WTC11 (cell line): ENCODE measurements at regions not wholly inside any gene's neighbourhood (a gene's known extent, or its start where the extent isn't known, plus 50 kb on each side); places are given as distances from the start of the nearest gene placed in this dataset.

ENCODE experiments used
- ATAC-seq: fragments of 200-7000 bp; cut with Tn5 transposase; 2 replicates; pipeline ENCODE4 v1.10.0; 2021; ENCODE audit warnings: mild to moderate bottlenecking, moderate library complexity
- CTCF ChIA-PET: fragments of 300-600 bp; sonication (Branson Sonifier 250); formaldehyde crosslinking; loops from one replicate; lab custom pipeline; 2021; ENCODE audit warnings: antibody characterized with exemption; lab: Charles Lee
- POLR2A ChIA-PET: fragments of 350-600 bp; sonication (Branson Sonifier 250); formaldehyde crosslinking; loops from one replicate; lab custom pipeline; 2021; ENCODE audit warnings: antibody characterized with exemption; lab: Charles Lee
- DNase-seq: peaks from one replicate; pipeline ENCODE4 v3.0.0; 2021; ENCODE audit warnings: low spot score
- H3K27ac Mint-ChIP-seq: 2 replicates; pipeline ENCODE4 v1.8.0; 2021; ENCODE audit warnings: mixed read lengths
- H3K27me3 Mint-ChIP-seq: 2 replicates; pipeline ENCODE4 v1.8.0; 2021; ENCODE audit warnings: low read depth, mild to moderate bottlenecking, moderate library complexity, mixed read lengths
- H3K36me3 Mint-ChIP-seq: 2 replicates; pipeline ENCODE4 v1.8.0; 2021; ENCODE audit warnings: mixed read lengths
- H3K4me1 Mint-ChIP-seq: 2 replicates; pipeline ENCODE4 v1.8.0; 2022; ENCODE audit warnings: mixed read lengths
- H3K4me3 Mint-ChIP-seq: 2 replicates; pipeline ENCODE4 v1.8.0; 2021; ENCODE audit warnings: mild to moderate bottlenecking, moderate library complexity, mixed read lengths
- H3K9me3 Mint-ChIP-seq: 2 replicates; pipeline ENCODE4 v1.8.0; 2021; ENCODE audit warnings: mixed read lengths
- ESRRA ChIP-seq: sonication (generic); formaldehyde crosslinking; IDR thresholded peaks from 2 replicates; pipeline ENCODE4 v1.8.1; 2022; ENCODE audit warnings: mild to moderate bottlenecking, missing genetic modification reagents, borderline replicate concordance
- GTF2I ChIP-seq: fragments of 250-450 bp; sonication (Bioruptor Pico); conservative IDR thresholded peaks from 2 replicates; pipeline ENCODE4 v1.4.0; 2021; ENCODE audit warnings: mild to moderate bottlenecking
- HMGA2 ChIP-seq: fragments of 250-450 bp; sonication (Bioruptor Pico); IDR thresholded peaks from 2 replicates; pipeline ENCODE4 v1.4.0; 2021; ENCODE audit warnings: mild to moderate bottlenecking, moderate library complexity
- IRF2 ChIP-seq: sonication (generic); formaldehyde crosslinking; IDR thresholded peaks from 2 replicates; pipeline ENCODE4 v1.8.0; 2022; ENCODE audit warnings: low read depth, missing genetic modification reagents, borderline replicate concordance
- KAT7 ChIP-seq: sonication (generic); formaldehyde crosslinking; IDR thresholded peaks from 2 replicates; pipeline ENCODE4 v1.8.1; 2023; ENCODE audit warnings: missing genetic modification reagents, mild to moderate bottlenecking, borderline replicate concordance
- MAX ChIP-seq: sonication (generic); formaldehyde crosslinking; IDR thresholded peaks from 2 replicates; pipeline ENCODE4 v1.8.0; 2022; ENCODE audit warnings: mild to moderate bottlenecking, missing genetic modification reagents
- MYBL2 ChIP-seq: sonication (generic); formaldehyde crosslinking; IDR thresholded peaks from 2 replicates; pipeline ENCODE4 v1.8.1; 2023; ENCODE audit warnings: mild to moderate bottlenecking, moderate library complexity, missing genetic modification reagents
- NFYB ChIP-seq: sonication (generic); formaldehyde crosslinking; conservative IDR thresholded peaks from 2 replicates; pipeline ENCODE4 v1.8.0; 2022; ENCODE audit warnings: low read depth, missing genetic modification reagents
- NR1H2 ChIP-seq: sonication (generic); formaldehyde crosslinking; IDR thresholded peaks from 2 replicates; pipeline ENCODE4 v1.9.0; 2021; ENCODE audit warnings: mild to moderate bottlenecking, moderate library complexity, missing genetic modification reagents
- PRDM15 ChIP-seq: sonication (generic); formaldehyde crosslinking; IDR thresholded peaks from 2 replicates; pipeline ENCODE4 v1.8.0; 2022; ENCODE audit warnings: missing genetic modification reagents
- PREB ChIP-seq: sonication (generic); formaldehyde crosslinking; IDR thresholded peaks from 2 replicates; pipeline ENCODE4 v1.8.1; 2022; ENCODE audit warnings: mild to moderate bottlenecking, missing genetic modification reagents, moderate library complexity, borderline replicate concordance
- SMAD3 ChIP-seq: sonication (generic); formaldehyde crosslinking; IDR thresholded peaks from 2 replicates; pipeline ENCODE4 v1.8.0; 2022; ENCODE audit warnings: missing genetic modification reagents, mild to moderate bottlenecking, borderline replicate concordance
- SOX15 ChIP-seq: fragments of 250-450 bp; sonication (Bioruptor Pico); IDR thresholded peaks from 2 replicates; pipeline ENCODE4 v1.9.0; 2021; ENCODE audit warnings: mild to moderate bottlenecking
- ZNF121 ChIP-seq: sonication (generic); formaldehyde crosslinking; IDR thresholded peaks from 2 replicates; pipeline ENCODE4 v1.8.0; 2023; ENCODE audit warnings: missing genetic modification reagents
- ZNF138 ChIP-seq: sonication (generic); formaldehyde crosslinking; conservative IDR thresholded peaks from 2 replicates; pipeline ENCODE4 v1.8.1; 2022; ENCODE audit warnings: mild to moderate bottlenecking, moderate library complexity, missing genetic modification reagents
- ZNF396 ChIP-seq: fragments of 250-450 bp; sonication (Bioruptor Pico); IDR thresholded peaks from 2 replicates; pipeline ENCODE4 v1.8.0; 2021; ENCODE audit warnings: mild to moderate bottlenecking, moderate library complexity, borderline replicate concordance
- TF ChIP-seq, protein P1 (sequence below): fragments of 250-450 bp; sonication (Bioruptor Pico); IDR thresholded peaks from 2 replicates; pipeline ENCODE4 v1.9.0; 2021; ENCODE audit warnings: moderate library complexity, mild to moderate bottlenecking, inconsistent platforms, borderline replicate concordance
- TF ChIP-seq, protein P2 (sequence below): sonication (generic); formaldehyde crosslinking; IDR thresholded peaks from 2 replicates; pipeline ENCODE4 v1.8.1; 2023; ENCODE audit warnings: mild to moderate bottlenecking, missing genetic modification reagents
- TF ChIP-seq, protein P3 (sequence below): fragments of 200-600 bp; IDR thresholded peaks from 2 replicates; pipeline ENCODE4 v1.8.0; 2022; ENCODE audit warnings: antibody characterized with exemption

DNA sequence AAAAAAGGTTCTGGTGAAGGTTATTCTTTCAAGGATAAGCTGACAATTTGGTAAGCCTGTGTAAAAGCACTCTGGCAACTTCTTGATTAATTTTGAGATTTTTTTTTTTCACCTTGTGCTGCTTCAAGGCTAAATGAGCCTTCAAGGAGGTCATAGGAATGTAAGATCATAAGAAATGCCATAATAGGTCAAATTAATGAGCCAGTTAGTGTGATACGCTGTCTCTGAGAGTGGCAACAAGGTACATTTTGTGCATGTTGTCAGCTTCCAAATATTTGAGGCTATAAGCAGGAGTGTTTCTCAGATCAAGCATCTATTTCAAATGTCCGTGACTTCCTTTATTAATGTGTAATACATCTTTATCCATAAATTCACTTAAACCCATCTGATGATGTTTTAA, 72.3 kb upstream of the CDH6 start:
- ChIA-PET POLR2A (no interaction called here), CTCF (no interaction called here)
- H3K4me1 Mint-ChIP-seq: no peaks in the 10 kb centered on the region; the same call in 1 of the 2 replicates
- DNase-seq (no peak), ATAC-seq (no peak)
- TF ChIP-seq NR1H2 (CRISPR knock-in tag) (no peak), MYBL2 (CRISPR knock-in tag) (no peak), ZNF121 (CRISPR knock-in tag) (no peak), MAX (CRISPR knock-in tag) (no peak), PRDM15 (CRISPR knock-in tag) (no peak), PREB (CRISPR knock-in tag) (no peak), GTF2I (CRISPR knock-in tag) (no peak), NFYB (CRISPR knock-in tag) (no peak), IRF2 (CRISPR knock-in tag) (no peak), SMAD3 (CRISPR knock-in tag) (no peak), ZNF138 (CRISPR knock-in tag) (no peak), ESRRA (no peak), SOX15 (CRISPR knock-in tag) (no peak), KAT7 (CRISPR knock-in tag) (no peak), HMGA2 (CRISPR knock-in tag) (no peak), ZNF396 (CRISPR knock-in tag) (no peak)
- TF ChIP-seq, protein P1, sequence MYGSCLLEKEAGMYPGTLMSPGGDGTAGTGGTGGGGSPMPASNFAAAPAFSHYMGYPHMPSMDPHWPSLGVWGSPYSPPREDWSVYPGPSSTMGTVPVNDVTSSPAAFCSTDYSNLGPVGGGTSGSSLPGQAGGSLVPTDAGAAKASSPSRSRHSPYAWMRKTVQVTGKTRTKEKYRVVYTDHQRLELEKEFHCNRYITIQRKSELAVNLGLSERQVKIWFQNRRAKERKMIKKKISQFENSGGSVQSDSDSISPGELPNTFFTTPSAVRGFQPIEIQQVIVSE (CRISPR knock-in tag): no peak
- TF ChIP-seq, protein P2, sequence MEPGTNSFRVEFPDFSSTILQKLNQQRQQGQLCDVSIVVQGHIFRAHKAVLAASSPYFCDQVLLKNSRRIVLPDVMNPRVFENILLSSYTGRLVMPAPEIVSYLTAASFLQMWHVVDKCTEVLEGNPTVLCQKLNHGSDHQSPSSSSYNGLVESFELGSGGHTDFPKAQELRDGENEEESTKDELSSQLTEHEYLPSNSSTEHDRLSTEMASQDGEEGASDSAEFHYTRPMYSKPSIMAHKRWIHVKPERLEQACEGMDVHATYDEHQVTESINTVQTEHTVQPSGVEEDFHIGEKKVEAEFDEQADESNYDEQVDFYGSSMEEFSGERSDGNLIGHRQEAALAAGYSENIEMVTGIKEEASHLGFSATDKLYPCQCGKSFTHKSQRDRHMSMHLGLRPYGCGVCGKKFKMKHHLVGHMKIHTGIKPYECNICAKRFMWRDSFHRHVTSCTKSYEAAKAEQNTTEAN (CRISPR knock-in tag): no peak
- TF ChIP-seq, protein P3, sequence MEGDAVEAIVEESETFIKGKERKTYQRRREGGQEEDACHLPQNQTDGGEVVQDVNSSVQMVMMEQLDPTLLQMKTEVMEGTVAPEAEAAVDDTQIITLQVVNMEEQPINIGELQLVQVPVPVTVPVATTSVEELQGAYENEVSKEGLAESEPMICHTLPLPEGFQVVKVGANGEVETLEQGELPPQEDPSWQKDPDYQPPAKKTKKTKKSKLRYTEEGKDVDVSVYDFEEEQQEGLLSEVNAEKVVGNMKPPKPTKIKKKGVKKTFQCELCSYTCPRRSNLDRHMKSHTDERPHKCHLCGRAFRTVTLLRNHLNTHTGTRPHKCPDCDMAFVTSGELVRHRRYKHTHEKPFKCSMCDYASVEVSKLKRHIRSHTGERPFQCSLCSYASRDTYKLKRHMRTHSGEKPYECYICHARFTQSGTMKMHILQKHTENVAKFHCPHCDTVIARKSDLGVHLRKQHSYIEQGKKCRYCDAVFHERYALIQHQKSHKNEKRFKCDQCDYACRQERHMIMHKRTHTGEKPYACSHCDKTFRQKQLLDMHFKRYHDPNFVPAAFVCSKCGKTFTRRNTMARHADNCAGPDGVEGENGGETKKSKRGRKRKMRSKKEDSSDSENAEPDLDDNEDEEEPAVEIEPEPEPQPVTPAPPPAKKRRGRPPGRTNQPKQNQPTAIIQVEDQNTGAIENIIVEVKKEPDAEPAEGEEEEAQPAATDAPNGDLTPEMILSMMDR: no peak
- H3K9me3 Mint-ChIP-seq: peaks cover 5% of the 10 kb centered on the region; the same call in 1 of the 2 replicates
- H3K36me3 Mint-ChIP-seq: no peaks in the 10 kb centered on the region
- no peak overlapping the region for H3K4me3 Mint-ChIP-seq
- no peaks in the 10 kb centered on the region for H3K27me3 Mint-ChIP-seq
- H3K27ac Mint-ChIP-seq: no peak overlapping the region
